ENCODE measurements at regions not wholly inside any gene's neighbourhood (a gene's known extent, or its start where the extent isn't known, plus 50 kb on each side); places are given as distances from the start of the nearest gene placed in this dataset.

DNA sequence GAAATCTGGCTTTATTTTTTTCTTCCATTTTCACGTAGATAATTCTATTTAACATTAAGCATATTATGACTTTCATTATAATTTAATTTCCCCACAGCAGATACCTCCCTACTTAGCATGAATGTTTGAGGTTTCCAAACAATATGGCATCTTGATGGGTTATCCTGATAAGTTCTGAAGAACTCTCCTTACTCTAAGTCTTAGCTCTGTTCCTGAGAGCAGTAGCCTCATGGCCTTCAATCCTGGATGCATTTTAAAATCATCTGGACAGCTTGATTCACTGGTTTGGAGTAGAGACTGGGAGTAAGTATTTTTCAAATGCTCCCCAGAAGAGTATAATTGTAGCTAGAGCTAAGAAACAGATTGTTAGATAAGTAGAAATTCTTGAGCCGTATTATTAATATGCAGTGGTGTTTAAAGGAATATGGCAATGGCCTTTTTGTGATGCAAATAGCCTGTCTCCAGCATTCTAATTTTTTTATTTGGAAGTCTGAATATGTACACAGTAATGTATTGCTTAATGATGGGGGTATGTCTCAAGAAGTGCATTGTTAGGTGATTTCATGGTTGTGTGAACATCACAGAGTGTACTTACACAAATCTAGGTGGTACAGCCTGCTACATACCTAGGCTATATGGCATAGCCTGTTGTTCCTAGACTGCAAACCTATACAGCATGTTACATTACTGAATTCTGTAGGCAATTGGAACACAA, 110.5 kb upstream of the EEF1E1 start:
- no peak for DNase-seq

DNA sequence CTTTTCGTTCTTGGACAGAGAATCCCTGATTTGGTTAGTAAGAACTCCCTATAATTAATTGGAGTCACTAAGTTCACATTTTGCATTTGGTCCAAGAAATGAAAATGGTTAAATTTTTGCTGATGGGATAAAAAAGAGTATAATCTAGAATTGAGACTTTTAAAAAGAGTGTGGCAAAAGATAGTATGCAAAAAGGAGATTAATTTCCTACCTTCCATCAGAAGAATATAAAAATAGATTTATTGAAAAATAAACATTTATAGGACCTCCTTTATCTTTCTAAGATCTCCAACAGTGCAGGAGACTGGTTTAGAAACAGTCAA, 105.5 kb upstream of the EEF1E1 start:
- DNase-seq, result no peak

DNA sequence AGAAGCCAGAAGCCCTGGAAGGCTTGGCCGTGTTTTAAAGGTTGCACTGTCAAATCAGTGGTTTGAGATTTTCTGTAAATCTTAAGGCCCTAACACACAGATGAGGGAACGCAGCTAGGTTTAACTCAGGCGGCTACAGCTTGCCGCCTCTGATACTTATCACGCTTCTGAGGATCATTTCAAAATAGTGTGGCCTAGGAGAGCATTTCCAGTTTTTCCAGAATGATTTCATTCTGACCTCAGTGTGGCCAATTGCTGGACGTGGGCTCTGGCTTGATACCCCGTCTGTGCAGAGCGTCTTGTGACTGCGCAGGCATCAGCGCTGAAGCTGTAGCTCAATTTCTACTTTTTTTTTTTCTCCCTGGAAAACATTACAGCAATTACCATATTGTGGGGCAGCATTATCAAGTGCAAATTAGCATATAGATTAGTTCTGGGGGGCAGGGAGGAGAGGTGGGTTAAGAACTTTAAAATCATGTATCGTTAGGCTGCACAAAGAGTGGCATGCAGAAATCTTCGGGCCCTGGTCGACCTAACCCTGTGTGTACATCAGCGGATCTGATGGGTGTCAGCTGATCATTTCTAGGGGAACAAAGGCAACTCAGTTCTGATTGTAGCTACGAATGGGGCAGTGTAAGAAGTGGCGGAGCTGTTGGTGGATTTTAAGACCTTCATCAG, 105.0 kb upstream of the EEF1E1 start:
- DNase-seq, result no peak

DNA sequence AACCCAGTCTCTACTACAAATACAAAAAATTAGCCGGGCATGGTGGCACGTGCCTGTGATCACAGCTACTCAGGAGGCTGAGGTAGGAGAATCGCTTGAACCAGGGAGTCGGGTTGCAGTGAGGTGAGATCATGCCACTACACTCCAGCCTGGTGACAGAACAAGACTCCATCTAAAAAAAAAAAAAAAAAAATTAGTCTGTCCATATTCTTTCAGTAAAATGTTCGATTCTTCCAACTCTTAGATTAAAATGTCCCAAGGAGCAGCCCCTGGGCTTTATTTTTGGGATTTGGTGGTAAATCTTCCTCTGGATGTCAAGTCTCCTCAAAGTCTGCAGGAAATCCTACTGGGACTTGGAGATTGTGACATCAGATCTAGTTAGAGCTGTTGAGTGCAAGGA, 101.0 kb upstream of the EEF1E1 start:
- DNase-seq, result no peak

DNA sequence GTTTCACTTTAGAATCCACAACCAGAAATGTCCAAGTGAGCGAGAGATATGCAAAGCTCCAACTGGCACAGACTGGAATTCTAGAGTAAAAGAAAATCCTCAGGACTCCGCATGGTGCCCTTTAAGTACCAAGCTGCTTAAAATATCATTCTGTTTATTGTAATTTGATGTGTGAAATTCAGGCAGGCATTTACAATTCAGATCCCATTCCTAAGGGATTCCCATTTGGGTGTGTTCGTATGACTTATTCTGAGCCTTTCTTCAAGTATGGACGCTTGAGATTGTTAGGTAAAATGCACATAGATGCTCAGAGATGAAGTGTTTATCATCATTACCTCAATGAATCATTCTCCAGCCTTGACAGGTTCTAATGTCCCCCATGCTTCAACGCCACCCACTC, 99.3 kb upstream of the EEF1E1 start:
- no peak for DNase-seq

DNA sequence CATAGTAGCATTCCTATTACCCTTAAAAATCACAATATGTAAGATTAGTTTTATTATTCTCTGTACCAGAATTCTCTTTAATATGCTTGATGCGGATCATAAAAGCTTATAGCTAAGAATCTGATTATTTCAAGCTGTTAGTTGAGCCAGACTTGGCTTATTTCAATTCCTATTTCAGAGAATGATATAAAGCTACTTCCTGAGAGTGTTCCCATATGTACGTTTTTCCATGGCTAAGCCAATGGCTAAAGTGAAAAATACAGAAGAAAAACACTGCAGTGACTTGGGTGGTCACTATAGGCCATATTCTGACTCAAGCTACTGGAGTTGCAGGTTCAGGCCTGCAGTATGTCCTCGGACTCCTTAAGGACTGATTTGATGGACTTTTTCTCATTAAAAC, 97.9 kb upstream of the EEF1E1 start:
- no peak for DNase-seq

DNA sequence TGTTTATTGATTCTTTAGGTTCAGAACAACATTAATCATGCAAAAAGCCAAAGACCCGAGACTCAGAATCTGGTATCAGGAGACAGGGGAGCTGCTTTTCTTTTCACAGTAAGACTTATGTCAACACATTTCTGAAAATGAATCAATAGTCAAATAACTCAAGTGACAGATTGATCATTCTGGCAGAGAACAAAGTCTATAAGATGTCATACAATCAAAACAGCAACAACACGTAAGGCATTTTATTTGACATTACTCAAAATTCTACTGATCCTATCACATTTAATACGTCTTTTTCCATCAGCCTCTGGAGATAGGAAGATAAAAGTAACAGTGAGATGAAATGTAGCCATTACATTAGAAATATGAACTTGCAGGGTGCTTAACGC, 93.4 kb upstream of the EEF1E1 start:
- no peak for DNase-seq

DNA sequence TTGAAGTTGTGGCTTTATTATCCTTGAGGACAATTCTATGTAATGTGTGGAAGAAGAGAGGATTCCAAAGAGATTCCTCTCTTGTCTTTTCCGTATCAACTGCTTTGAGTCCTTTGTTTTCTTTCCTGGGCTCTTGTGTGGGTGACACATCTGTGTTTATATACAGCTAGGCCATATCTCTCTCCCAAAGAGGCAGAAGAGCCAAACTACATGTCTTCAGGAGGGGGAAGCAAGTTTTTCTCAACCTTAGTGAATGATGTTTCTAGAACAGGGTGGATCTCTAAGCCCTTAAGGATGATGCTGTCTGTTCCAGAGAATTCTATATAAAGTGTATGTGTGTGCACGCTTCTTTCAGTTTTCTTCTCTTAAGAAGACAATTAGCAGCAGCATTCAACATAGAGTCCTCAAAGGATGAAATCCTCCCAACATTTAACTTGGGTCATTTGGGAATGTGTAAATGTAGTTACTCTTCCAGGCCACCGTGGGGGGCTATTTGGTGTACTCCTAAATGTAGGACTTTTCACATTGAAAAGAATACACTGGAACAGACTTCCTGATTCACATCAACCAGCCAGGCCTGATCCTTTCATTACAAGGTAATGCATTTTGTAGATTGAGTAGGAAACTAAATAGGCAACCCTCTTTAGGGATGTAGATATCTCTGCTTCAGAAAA, 92.8 kb upstream of the EEF1E1 start:
- no peak for DNase-seq

DNA sequence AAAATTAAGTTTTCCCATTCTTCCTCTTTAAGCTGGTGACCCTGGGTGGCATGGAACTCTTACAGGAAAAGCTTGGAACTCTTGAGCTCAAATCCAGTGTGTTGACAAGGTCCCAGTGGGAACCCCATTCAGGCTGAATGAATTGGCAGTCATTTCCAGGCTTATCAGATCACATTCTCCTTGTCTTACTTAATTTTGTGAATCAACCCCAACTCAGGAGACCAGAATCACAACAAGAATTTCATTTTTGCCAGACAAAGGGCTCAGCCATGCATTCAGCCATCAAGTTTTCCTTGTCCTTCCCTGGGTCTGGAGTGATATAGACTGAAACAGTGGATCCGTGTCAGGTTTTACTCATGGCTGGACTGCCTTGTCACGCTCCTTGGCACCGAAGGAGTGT, 92.1 kb upstream of the EEF1E1 start:
- DNase-seq, result no peak

DNA sequence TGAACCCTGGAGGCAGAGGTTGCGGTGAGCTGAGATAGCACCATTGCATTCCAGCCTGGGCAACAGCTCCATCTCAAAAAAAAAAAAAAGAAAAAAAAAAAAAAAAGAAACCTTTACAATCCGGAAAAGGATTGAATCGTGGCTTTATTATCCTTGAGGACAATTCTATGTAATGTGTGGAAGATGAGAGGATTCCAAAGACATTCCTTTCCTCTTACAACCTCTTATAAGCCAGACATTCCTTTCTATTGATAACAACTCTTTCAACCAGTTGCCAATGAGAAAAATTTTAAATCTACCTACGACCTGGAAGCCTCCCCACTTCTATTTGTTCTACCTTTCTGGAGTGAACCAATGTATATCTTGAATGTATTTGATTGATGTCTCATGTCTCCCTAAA, 91.2 kb upstream of the EEF1E1 start:
- no peak for DNase-seq

DNA sequence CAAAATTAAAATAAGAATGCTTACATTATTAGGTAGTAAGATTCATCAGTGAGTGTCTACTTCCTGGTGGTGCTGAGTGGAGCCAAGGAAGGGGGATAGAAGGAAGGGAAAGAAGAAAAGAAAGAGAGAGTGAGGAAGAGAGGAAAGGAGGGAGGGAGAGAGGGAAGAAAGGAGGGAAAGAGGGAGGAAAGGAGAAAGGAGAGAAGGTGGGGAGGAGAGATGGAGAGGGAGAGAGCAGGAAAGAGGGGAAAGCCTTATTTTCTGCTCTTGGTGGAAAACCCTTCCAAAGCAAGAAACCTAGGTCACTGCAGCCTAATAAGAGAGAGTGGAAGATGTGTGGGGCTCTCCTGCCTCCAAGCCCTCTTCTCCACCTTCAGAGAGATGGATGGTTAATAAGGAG, 90.2 kb upstream of the EEF1E1 start:
- DNase-seq, result no peak

DNA sequence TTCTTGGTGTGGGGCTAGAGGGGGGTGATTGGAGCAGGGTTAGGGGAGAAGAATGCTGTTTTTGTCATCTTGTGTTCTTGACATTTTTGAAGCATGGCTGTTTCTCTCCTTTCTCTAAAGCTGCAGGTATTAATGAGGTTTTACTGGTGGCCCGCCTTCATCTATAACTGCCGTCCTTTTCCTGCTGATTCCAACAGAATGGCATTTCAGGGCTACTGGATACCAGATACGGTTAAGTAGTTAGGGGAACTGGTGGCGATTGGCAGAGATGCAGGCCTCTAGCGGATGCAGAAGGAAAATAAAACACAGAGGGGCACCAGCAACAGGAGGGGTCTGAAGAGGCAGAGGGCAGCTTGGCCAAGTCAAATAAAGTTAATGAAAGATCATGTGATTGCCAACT, 89.7 kb upstream of the EEF1E1 start:
- DNase-seq, result no peak

DNA sequence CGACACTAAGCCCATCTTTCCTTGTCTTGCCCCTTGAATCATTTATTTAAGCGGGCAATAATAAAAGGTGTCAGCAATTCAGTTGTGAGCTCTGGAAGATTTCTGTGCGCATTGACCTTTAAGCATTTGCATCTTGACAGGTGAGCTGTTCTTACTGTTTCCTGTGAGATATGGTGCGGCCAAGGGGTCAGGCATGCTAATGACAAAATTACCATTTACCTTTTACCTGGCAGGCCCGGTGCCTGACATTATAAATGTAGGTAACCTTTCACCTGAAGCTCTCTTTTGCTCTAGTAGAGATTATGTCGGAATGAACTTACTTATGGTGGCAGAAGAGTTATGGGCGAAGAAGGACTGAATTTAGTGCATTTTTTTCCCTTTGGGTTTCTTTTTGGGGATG, 89.3 kb upstream of the EEF1E1 start:
- DNase-seq, result no peak

DNA sequence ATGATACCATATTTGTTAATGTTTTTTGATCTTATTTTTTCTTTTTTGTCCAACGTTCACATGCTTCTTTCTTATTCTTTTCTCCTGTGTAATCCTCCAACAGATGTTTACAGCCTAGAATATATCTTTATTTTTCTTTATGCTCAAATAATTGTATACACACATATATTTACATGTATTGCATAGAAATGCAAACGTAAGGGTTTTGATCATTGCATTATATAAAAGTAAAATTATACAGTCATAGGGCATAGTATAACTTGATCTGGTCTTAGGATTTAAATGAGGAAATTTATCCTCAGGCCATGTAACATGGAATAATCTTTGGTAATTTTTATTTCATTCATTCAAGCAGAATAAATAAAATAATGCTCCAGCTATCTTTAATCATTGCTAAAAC, 84.9 kb upstream of the EEF1E1 start:
- DNase-seq, result no peak

DNA sequence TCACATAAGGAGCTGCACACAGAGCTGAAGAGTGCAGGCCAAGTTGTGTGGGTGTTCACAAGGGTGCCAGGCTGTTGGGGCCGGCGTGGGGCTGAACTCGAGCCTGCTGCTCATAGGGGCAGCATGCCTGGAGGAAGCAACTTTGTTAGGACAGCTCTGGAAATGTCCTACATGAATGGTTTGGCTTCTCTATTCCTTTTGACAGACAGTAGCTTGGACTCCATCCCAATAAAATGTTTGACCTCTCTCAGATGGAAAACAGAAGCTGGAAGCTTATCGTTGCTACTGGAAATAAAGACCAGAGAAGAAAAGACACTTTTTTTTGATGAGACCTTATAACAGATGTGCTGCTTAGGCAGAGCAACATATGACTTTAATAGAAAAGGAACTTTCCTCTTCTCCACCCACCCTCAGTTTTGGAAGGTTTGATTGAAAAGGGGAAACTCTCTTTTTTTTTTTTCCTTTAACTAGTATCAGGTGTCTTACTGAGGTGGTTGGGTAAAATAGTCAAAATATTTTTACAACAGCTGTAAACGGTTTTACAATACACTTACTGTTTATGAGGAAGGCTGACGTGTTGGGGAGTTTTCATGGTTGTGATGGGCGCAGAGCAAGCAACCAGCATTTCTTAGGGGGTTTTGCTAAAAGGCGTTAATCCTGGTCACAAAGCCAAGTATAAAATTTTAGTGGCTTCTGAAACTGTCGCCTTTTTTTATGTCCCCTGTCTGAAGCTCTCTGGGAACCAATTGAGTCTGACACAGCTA, 80.7 kb upstream of the EEF1E1 start:
- DNase-seq, result no peak

DNA sequence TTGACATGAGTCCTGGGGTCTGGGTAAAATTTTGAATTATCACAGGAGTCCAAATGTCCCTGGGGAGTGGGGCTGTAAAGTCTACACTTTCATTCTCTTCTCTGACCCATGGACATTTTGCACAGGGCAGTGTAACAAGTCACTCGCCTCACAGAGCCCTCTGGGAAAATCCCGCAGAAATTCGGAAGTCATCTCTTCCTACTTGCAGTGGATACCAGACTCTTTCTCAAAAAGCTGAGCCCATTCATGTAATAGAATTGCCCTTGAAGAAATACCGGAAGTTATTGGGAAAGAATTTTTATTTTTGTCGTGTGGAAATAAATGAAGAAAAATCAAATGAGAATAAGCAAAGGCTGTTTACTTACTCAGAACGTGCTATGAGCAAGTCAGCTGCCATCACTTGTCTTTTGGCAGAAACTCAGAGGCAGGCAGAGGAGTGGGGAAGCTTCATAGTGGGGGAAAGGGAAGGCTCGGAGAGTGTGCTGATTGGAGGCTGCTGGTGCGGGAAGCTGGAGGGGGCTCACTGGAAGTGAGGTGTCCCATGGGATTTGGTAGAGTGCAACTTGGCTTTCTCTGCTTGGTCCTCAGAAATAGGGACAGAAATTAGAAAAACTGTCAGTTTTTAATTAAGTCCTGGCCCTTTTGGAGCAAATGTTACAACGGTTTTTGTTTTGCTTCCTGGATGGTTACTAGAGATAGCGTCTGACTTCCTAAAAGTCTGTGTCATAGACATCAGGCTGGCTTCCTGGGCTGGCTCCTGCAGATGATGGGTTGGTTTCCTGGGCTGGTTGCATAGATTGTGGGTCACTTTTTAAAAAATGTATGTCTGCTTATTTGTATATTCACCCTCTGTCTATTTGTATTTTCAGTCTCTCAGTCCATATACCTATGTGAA, 79.8 kb upstream of the EEF1E1 start:
- DNase-seq, result no peak

DNA sequence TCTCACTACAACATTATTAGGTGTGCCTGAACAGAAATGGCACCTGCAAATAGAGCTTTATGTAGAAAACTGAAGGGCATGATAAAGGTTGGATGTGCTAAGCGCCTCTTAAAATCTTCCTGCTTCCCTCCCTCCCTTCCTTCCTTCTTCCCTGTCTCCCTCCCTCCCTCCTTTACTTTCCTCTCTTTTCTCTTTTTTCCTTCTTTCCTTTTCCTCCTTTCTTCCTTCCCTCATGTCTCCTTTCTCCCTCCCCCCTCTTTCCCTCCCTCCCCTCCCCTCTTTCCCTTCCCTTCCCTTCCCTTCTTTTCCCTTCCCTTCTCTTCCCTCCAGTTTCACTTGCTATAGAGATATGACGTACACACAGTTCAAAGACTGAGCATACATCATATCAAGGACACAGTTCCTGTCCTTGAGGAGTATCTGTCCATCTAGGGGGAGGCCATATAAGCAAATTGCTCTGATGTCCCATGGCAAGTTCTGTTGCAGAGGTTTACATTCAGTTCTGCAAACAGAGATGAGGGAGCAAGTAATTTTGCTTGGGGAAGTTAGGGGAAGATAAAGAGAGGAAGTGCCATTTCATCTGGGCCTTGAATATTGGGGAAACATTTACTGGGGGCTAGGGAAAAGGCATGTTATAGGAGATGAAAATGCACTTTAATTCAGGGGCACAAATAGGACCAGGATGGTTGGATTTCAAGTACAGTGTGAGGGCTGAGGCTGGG, 79.0 kb upstream of the EEF1E1 start:
- DNase-seq, result no peak

DNA sequence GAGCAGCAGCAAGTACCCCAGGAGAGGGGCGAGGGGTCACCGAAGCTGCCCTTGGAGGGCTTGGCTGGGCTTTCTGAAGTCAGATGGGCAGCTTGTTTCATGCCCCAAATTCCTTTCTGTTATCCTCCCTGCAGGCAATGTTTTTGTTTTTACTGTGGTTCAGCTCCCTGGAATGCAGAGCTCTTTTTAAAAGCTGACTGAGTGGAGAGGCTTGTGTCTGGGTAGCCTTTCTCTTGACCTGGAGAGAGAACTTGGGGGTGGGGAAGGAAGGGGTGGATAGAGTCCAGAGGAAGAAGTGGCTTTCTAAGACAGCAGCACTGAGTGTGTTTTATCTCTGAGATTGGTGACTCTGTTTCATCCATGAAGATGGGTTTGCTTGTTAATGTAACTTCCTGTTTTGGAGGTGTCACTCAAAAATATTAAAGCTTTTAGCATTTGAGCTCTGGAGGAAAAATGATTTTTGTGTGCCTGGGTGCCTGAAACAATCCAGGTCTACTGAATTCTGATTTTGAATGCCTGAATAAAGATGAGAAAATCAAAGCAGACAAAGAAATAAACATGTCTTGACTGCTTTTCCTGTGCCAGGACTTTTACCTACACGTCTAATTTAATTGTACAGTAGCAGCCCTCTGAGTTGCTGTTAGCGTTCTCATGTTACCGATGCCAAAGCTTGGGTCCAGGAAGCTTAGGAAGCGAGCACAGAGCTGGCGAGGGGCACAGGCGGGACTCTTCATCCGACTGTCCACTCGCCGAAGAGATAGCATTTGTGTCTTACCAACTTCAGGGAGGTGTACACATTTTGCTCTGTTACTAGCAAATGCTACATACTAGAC, 78.2 kb upstream of the EEF1E1 start:
- no peak for DNase-seq

DNA sequence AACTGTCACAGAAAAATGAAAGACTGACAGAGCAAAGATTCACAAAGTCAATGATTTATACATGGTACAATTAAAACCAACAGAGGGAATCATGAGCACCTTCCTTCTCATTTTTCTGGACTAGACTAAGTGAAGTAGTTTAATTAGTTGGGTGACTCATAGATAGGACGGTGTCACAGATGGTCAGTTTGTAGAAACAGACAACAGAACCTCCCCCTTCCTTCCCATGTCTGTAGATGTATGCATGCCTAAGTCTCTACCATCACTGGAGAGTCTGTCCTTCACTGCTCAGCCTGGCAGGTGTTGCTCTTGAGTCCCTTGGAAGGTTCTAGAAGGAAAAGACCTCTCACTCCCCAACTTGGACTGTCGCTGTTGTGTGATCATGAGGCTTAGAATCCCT, 75.4 kb upstream of the EEF1E1 start:
- DNase-seq, result no peak

DNA sequence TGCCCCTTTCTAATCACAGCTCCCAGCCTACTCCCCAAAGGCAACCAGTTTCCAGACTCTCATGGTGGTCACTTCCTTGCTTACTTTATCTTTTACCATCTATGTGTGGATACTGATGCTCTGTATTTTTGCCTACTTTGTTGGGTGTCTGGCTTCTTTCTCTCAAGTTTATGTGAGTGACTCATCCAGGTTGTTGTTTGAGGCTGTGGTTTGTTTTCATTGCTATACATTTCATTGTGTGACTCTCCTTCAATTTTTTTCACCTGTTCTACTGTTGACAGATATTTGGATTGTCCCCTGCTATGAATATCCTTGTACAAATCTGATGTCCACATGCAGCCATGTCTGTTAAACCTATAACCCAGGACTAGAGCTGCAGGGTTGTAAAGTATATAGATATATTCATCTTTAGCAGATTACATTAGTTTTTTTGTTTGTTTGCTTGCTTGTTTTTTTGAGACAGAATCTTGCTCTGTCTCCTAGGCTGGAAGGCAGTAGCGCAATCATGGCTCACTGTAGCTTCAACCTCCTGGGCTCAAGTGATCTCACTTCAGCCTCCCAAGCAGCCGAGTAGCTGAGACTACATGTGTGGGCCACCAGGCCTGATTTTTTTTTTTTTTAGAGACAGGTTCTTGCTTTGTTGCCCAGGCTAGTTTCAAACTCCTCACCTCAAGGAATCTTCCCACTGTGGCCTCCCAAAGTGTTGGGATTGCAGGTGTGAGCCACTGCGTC, 72.9 kb upstream of the EEF1E1 start:
- DNase-seq, result no peak

Data from DMS79 treated with DMSO at 0.1 percent for 48 hours (cell line).